Upper lobe of left lung (tissue), 4 donors: ENCODE measurements at regions not wholly inside any gene's neighbourhood (a gene's known extent, or its start where the extent isn't known, plus 50 kb on each side); places are given as distances from the start of the nearest gene placed in this dataset.

ENCODE experiments used
- POLR2A ChIP-seq, 4 donors: fragments of 450-650 bp; IDR thresholded peaks; one replicate each; pipeline ENCODE4 v1.5.1; 2016 to 2017; ENCODE audit warnings: antibody characterized with exemption in 4 of 4, mild to moderate bottlenecking in 2 of 4
- TF ChIP-seq, protein P1 (sequence below), 6 experiments: fragments of 450-650 bp in 4 of 6; fragments of 200-600 bp in 2 of 6; sonication (generic) in 2 of 6; IDR thresholded peaks; one replicate each; pipeline ENCODE4 v1.5.1; 2016 to 2019; ENCODE audit warnings: antibody characterized with exemption in 6 of 6

DNA sequence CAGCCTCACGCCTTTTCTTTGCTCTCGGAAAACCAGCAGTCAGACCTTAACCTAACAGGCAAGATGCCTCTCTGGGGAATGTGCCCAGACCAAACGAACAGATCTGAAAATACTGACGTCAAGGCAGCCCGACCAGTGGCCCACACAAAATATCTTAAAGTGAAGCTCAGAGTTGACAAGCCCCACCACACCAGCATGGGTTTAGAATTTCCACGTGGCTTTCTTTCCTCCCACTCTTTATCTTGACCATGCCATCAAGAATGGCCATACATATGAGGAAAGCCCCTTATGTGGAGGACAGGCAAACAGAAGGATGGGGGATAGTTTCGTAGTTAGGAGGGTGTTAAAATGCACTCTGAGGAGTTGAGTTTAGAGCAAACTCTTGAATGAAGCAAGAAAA, 89.8 kb downstream of the MRPL32 start:
- TF ChIP-seq POLR2A (IDR thresholded peaks at IDR 0.05), result no peak
- TF ChIP-seq, protein P1, sequence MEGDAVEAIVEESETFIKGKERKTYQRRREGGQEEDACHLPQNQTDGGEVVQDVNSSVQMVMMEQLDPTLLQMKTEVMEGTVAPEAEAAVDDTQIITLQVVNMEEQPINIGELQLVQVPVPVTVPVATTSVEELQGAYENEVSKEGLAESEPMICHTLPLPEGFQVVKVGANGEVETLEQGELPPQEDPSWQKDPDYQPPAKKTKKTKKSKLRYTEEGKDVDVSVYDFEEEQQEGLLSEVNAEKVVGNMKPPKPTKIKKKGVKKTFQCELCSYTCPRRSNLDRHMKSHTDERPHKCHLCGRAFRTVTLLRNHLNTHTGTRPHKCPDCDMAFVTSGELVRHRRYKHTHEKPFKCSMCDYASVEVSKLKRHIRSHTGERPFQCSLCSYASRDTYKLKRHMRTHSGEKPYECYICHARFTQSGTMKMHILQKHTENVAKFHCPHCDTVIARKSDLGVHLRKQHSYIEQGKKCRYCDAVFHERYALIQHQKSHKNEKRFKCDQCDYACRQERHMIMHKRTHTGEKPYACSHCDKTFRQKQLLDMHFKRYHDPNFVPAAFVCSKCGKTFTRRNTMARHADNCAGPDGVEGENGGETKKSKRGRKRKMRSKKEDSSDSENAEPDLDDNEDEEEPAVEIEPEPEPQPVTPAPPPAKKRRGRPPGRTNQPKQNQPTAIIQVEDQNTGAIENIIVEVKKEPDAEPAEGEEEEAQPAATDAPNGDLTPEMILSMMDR (IDR thresholded peaks at IDR 0.05), result no peak
